ENCODE measurements at regions not wholly inside any gene's neighbourhood (a gene's known extent, or its start where the extent isn't known, plus 50 kb on each side); places are given as distances from the start of the nearest gene placed in this dataset.

- no peak for TF ChIP-seq CTCF (IDR thresholded peaks at IDR 0.05; ENCODE audit: insufficient read depth, low read length, poor library complexity, severe bottlenecking)
- TF ChIP-seq EZH2phosphoT487 (conservative IDR thresholded peaks at IDR 0.05; ENCODE audit: low read length): no peak
Observed at GRCh38 chr20:29296256-29297230, 1960.9 kb upstream of the DEFB115 start.
